ENCODE measurements at regions not wholly inside any gene's neighbourhood (a gene's known extent, or its start where the extent isn't known, plus 50 kb on each side); places are given as distances from the start of the nearest gene placed in this dataset.

DNA sequence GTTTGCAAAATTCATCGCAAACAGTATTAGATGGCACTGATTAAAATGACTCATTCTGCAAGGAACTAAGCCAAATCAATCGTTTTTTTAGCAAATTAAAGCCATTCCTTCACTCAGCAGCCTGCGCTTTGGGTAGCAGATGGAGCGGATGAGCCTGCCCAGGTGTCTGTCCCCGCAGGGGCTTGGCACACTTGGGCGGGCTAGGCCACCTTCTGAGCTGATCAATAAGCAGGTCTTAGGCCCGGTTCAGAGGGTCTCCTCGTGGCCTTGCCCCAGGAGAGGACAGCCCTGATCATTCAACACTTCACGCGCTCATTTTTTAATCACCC, 78.0 kb upstream of the FCN1 start:
- intact Hi-C loops (cut with DNase I): no loop called here
- WGBS, 3 donors: 73 to 78% (median 75%) methylated on average over 10 of the region's 10 CpGs
- Histone ChIP-seq H3K36me3 (ENCODE audit: insufficient read depth in 1 of 2, low read depth in 1 of 2) (no peaks in the 10 kb centered on the region), H3K9me3 (no peaks in the 10 kb centered on the region), H3K4me3 (no peak overlapping the region), H3K27ac (no peak overlapping the region), H3K4me1 (no peaks in the 10 kb centered on the region), H3K27me3 (ENCODE audit: insufficient read depth in 3 of 3, low read length in 2 of 3) (peaks cover 0 to 27% (median 7%) of the 10 kb centered on the region in 3 donors)
- ATAC-seq (no peak), DNase-seq (peak in 1 of 2 donors; percentile 14)
- TF ChIP-seq, protein P1, sequence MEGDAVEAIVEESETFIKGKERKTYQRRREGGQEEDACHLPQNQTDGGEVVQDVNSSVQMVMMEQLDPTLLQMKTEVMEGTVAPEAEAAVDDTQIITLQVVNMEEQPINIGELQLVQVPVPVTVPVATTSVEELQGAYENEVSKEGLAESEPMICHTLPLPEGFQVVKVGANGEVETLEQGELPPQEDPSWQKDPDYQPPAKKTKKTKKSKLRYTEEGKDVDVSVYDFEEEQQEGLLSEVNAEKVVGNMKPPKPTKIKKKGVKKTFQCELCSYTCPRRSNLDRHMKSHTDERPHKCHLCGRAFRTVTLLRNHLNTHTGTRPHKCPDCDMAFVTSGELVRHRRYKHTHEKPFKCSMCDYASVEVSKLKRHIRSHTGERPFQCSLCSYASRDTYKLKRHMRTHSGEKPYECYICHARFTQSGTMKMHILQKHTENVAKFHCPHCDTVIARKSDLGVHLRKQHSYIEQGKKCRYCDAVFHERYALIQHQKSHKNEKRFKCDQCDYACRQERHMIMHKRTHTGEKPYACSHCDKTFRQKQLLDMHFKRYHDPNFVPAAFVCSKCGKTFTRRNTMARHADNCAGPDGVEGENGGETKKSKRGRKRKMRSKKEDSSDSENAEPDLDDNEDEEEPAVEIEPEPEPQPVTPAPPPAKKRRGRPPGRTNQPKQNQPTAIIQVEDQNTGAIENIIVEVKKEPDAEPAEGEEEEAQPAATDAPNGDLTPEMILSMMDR (IDR thresholded peaks at IDR 0.05): no peak

DNA sequence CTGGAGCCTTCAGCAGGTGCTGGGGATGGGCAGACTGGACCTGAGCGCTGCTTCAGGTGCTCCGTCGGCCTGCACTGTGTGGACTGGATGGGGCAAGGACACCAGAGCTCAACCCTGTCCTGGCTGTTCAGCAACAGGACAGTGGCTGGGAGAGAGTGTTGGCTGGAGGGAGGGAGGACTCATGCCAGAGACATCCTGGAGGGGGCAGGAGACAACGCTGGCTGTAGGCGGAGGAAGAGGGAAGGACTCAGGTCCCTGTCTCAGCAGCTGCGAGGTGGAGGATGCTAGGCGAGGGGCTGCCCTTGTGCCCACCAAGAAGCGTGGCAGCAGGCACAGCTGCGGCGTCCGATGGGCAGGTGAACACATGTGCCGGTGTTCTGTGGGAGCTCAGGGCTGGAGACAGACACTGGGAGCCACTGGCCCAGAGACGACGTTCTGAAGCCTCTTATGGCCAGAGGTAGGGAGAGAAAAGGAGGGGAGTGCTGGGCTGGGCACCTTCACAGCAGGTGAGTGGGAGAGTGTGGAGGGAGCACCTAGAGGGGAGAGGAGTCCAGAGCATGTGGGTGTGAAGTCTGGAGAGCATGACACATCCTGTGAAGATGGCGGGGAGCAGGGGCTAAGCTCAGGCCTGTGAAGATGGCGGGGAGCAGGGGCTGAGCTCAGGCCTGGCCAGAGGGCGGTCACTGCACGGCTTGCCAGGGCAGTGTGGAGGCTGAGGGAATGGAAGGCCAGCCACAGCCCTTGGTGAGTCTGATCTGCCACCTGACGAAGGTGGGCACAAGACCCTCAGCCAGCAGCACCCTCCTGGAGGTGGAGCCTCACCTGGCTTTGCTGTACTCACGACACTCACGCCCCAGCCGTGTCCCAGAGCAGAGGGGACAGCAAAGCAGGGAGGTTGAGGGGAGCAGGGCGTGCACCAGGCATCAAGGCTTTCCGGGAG, 79.1 kb upstream of the FCN1 start:
- 81 to 84% (median 82%) methylated on average over 24 of the region's 24 CpGs for WGBS, 3 donors
- H3K36me3 ChIP-seq (ENCODE audit: insufficient read depth in 1 of 2, low read depth in 1 of 2): no peaks in the 10 kb centered on the region
- no peak overlapping the region for H3K4me3 ChIP-seq
- no peak overlapping the region for H3K27ac ChIP-seq
- no peaks in the 10 kb centered on the region for H3K9me3 ChIP-seq
- DNase-seq (peak in 1 of 2 donors; percentile 35), ATAC-seq (no peak)
- H3K27me3 ChIP-seq (ENCODE audit: insufficient read depth in 3 of 3, low read length in 2 of 3): peaks cover 0 to 27% (median 7%) of the 10 kb centered on the region in 3 donors
- H3K4me1 ChIP-seq: no peaks in the 10 kb centered on the region
- intact Hi-C loops (cut with DNase I): no loop called here
- TF ChIP-seq, protein P1 (IDR thresholded peaks at IDR 0.05): no peak

DNA sequence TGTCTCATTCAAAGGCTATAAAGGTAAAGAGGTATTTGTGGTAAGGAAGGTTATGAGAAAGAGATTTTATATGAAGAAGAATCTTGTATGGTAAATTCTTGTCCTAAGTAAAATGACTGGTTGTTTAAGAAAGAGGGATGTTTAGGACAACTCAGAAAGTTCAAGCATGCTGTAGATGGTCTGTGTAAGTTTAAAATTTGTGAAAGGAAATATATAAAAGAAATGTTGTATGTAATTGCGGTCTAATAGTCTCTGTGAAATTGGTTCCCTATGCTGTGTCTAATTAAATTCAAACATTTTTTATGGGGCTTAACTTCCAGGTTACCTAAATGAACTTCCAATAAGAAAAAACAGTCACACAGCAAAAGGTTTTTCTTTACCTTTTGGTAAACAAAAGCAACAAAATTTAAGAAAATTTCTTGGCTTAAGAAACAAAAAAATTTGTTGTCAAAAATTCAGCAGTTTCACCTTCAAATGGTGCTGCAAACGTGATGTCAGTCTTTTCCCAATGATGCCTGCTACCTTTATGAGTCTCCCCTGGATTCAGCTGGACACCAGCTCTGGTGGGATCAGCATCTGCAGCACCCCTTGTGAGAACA, 83.0 kb upstream of the FCN1 start:
- Histone ChIP-seq H3K9me3 (no peaks in the 10 kb centered on the region), H3K4me3 (no peak overlapping the region), H3K27me3 (ENCODE audit: insufficient read depth in 3 of 3, low read length in 2 of 3) (peaks cover 0 to 23% (median 3%) of the 10 kb centered on the region in 3 donors), H3K27ac (no peak overlapping the region), H3K36me3 (ENCODE audit: insufficient read depth in 1 of 2, low read depth in 1 of 2) (no peaks in the 10 kb centered on the region), H3K4me1 (no peaks in the 10 kb centered on the region)
- TF ChIP-seq, protein P1 (IDR thresholded peaks at IDR 0.05): no peak
- intact Hi-C loops (cut with DNase I): no loop called here
- DNase-seq (no peak), ATAC-seq (no peak)
- WGBS, 3 donors: 46 to 48% (median 48%) methylated on average over 2 of the region's 2 CpGs

DNA sequence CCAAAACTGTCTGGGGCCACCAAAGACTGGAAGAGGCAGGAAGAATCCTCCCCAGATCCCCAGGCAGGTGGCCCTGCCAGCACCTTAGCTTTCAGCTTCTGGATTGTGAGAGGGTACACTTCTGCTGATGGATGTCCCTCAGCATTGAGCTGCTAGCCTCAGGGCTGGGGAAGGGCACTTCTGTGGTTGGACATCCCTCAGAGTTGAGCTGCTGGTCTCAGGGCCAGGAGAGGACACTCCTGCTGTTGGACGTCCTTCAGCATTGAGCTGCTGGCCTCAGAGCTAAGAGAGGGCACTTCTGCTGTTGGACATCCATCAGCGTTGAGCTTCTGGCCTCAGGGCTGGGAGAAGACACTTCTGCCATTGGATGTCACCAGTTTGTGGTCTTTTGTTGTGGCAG, 83.8 kb upstream of the FCN1 start:
- intact Hi-C loops (cut with DNase I): no loop called here
- Histone ChIP-seq H3K4me1 (no peaks in the 10 kb centered on the region), H3K27ac (no peak overlapping the region), H3K4me3 (no peak overlapping the region), H3K9me3 (no peaks in the 10 kb centered on the region), H3K36me3 (ENCODE audit: insufficient read depth in 1 of 2, low read depth in 1 of 2) (no peaks in the 10 kb centered on the region), H3K27me3 (ENCODE audit: insufficient read depth in 3 of 3, low read length in 2 of 3) (peaks cover 0 to 18% (median 3%) of the 10 kb centered on the region in 3 donors)
- TF ChIP-seq, protein P1 (IDR thresholded peaks at IDR 0.05): no peak
- DNase-seq (no peak), ATAC-seq (no peak)
- WGBS, 3 donors: 75 to 84% (median 81%) methylated on average over 2 of the region's 2 CpGs

Data from psoas muscle (tissue), 7 donors.